DOHH2 (cell line): ENCODE measurements at regions not wholly inside any gene's neighbourhood (a gene's known extent, or its start where the extent isn't known, plus 50 kb on each side); places are given as distances from the start of the nearest gene placed in this dataset.

Experiments used
- H3F3A ChIP-seq: fragments of 200-600 bp; sonication (generic), shearing (Covaris generic); 2 replicates; pipeline ENCODE4 v1.6.0; 2016; ENCODE audit warnings: antibody characterized with exemption, mild to moderate bottlenecking; ENCODE audit not compliant: control insufficient read depth, insufficient read depth
- H3K27ac ChIP-seq: fragments of 200-600 bp; sonication (generic); 2 replicates; pipeline ENCODE4 v1.5.1; 2014; ENCODE audit warnings: low read depth, mild to moderate bottlenecking, low read length, moderate library complexity
- H3K27me3 ChIP-seq: fragments of 200-600 bp; sonication (generic); 2 replicates; pipeline ENCODE4 v1.6.1; 2014; ENCODE audit warnings: mild to moderate bottlenecking, low read length, mixed read lengths; ENCODE audit not compliant: control insufficient read depth
- H3K36me3 ChIP-seq: fragments of 200-600 bp; sonication (generic); 2 replicates; pipeline ENCODE4 v1.6.1; 2014; ENCODE audit warnings: mild to moderate bottlenecking, low read length, moderate library complexity, mixed read lengths; ENCODE audit not compliant: control insufficient read depth
- H3K4me1 ChIP-seq: fragments of 200-600 bp; sonication (generic); 2 replicates; pipeline ENCODE4 v1.6.1; 2014; ENCODE audit warnings: mild to moderate bottlenecking, low read length, mixed read lengths; ENCODE audit not compliant: control insufficient read depth
- H3K4me2 ChIP-seq: fragments of 200-600 bp; sonication (generic); 2 replicates; pipeline ENCODE4 v1.6.0; 2014; ENCODE audit warnings: mild to moderate bottlenecking, low read length, moderate library complexity
- H3K4me3 ChIP-seq: fragments of 200-600 bp; sonication (generic); 2 replicates; pipeline ENCODE4 v1.5.1; 2014; ENCODE audit warnings: mild to moderate bottlenecking, low read length, mixed read lengths
- H3K79me2 ChIP-seq: fragments of 200-600 bp; sonication (generic); 2 replicates; pipeline ENCODE4 v1.6.1; 2014; ENCODE audit warnings: mild to moderate bottlenecking, low read length, mixed read lengths; ENCODE audit not compliant: control insufficient read depth
- H3K9me2 ChIP-seq: fragments of 200-600 bp; sonication (generic); replicated peaks from 2 replicates; pipeline ENCODE4 v1.6.1; 2014; ENCODE audit warnings: mild to moderate bottlenecking, low read length, mixed read lengths; ENCODE audit not compliant: control insufficient read depth
- H3K9me3 ChIP-seq: fragments of 200-600 bp; sonication (generic); 2 replicates; pipeline ENCODE4 v1.6.1; 2014; ENCODE audit warnings: antibody characterized with exemption, low read length, mixed read lengths; ENCODE audit not compliant: control insufficient read depth, insufficient read depth
- H4K20me1 ChIP-seq: fragments of 200-600 bp; sonication (generic); 2 replicates; pipeline ENCODE4 v1.6.0; 2014; ENCODE audit warnings: low read depth, mild to moderate bottlenecking, antibody characterized with exemption, low read length, moderate library complexity; ENCODE audit not compliant: control insufficient read depth, insufficient read depth
- CTCF ChIP-seq: fragments of 200-600 bp; sonication (generic); IDR thresholded peaks from one replicate; pipeline ENCODE4 v1.5.1; 2014; ENCODE audit warnings: antibody characterized with exemption, mild to moderate bottlenecking, low read depth, low read length; ENCODE audit not compliant: poor library complexity, severe bottlenecking
- EZH2phosphoT487 ChIP-seq: fragments of 200-600 bp; sonication (generic); IDR thresholded peaks from 2 replicates; pipeline ENCODE4 v1.6.1; 2017; ENCODE audit warnings: borderline replicate concordance, mild to moderate bottlenecking, antibody characterized with exemption, low read length, moderate library complexity, mixed read lengths

- Histone ChIP-seq H3K9me3 (no peaks in the 10 kb centered on the region), H4K20me1 (no peaks in the 10 kb centered on the region), H3K4me3 (no peak overlapping the region), H3K79me2 (no peaks in the 10 kb centered on the region), H3K36me3 (no peaks in the 10 kb centered on the region), H3K4me2 (no peak overlapping the region), H3K27me3 (no peaks in the 10 kb centered on the region), H3K4me1 (no peaks in the 10 kb centered on the region), H3F3A (no peaks in the 10 kb centered on the region), H3K9me2 (no peaks in the 10 kb centered on the region), H3K27ac (no peak overlapping the region)
- no peak for TF ChIP-seq CTCF
- TF ChIP-seq EZH2phosphoT487, result no peak
Observed at GRCh38 chr1:168939110-168939946, 167.2 kb upstream of the ATP1B1 start.

- Histone ChIP-seq H3K9me2 (no peaks in the 10 kb centered on the region), H3K79me2 (no peaks in the 10 kb centered on the region), H3K4me3 (no peak overlapping the region), H3K4me1 (no peaks in the 10 kb centered on the region), H3K27me3 (no peaks in the 10 kb centered on the region), H3K36me3 (no peaks in the 10 kb centered on the region), H3K27ac (no peak overlapping the region), H3F3A (no peaks in the 10 kb centered on the region), H4K20me1 (no peaks in the 10 kb centered on the region), H3K4me2 (no peak overlapping the region), H3K9me3 (no peaks in the 10 kb centered on the region)
- no peak for TF ChIP-seq EZH2phosphoT487
- TF ChIP-seq CTCF, result no peak
Observed at GRCh38 chr1:168939947-168940223, 166.6 kb upstream of the ATP1B1 start.

- Histone ChIP-seq H3K4me1 (no peaks in the 10 kb centered on the region), H3K9me3 (no peaks in the 10 kb centered on the region), H3K9me2 (no peaks in the 10 kb centered on the region), H4K20me1 (no peaks in the 10 kb centered on the region), H3K79me2 (no peaks in the 10 kb centered on the region), H3F3A (no peaks in the 10 kb centered on the region), H3K27me3 (no peaks in the 10 kb centered on the region), H3K4me3 (no peak overlapping the region), H3K4me2 (no peak overlapping the region), H3K27ac (no peak overlapping the region), H3K36me3 (no peaks in the 10 kb centered on the region)
- TF ChIP-seq EZH2phosphoT487, result no peak
- TF ChIP-seq CTCF, result no peak
Observed at GRCh38 chr1:168941640-168942039, 164.8 kb upstream of the ATP1B1 start.
